ENCODE measurements at regions not wholly inside any gene's neighbourhood (a gene's known extent, or its start where the extent isn't known, plus 50 kb on each side); places are given as distances from the start of the nearest gene placed in this dataset.
"Not testable (repeated sequence)": the region's sequence is repeated elsewhere in the genome, so short reads cannot be mapped to it uniquely, and the experiment has no call there.

GRCh38 chr10:80697926-80698325 is 160.2 kb downstream of the SH2D4B start:
- no peak for FAIRE-seq

DNA sequence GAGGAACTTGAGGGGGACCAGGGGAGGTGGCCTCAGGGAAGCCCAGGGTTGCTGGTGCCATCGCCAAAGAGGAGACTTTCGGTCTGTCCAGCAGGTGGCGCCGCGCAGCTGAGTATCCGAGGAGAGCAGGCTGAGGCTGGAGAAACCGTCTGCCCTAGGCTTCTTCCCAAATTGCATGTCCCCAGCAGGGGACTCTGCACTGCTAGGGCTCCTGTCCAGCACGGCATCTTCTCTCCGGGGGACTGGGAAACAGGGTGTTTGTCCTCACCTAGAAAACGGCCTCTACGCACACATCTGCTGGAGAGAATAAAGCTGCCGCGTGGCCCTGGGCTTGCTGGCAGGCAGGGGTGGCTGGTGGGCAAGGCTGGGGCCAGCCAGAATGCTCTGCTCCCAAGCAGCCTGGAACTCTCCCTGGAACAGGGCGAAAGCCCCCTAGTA is 161.9 kb downstream of the SH2D4B start:
- FAIRE-seq, result no peak

DNA sequence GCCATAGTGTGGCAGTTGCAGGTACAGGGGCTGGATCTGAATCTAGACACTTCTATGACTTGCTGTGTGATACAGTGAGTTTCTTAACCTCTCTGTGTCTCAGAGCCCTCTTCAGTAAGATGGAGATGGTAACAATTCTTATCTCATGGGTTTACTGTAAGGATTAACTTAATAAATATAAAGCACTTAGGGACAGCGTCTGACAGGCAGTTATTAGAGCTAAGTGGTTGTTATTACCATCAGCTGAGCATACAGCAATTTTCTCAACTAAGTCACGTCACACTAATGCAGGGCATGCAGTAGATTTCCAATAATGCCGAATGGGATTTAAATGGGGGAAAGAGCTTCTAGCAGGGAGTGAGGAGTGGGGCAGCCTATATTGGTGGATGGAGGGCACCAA is 162.6 kb downstream of the SH2D4B start:
- FAIRE-seq, result no peak

- FAIRE-seq, result no peak
These were observed 163.2 kb downstream of the SH2D4B start for GRCh38 chr10:80700760-80701444.

GRCh38 chr10:80701706-80702105 is 164.0 kb downstream of the SH2D4B start:
- no peak for FAIRE-seq

DNA sequence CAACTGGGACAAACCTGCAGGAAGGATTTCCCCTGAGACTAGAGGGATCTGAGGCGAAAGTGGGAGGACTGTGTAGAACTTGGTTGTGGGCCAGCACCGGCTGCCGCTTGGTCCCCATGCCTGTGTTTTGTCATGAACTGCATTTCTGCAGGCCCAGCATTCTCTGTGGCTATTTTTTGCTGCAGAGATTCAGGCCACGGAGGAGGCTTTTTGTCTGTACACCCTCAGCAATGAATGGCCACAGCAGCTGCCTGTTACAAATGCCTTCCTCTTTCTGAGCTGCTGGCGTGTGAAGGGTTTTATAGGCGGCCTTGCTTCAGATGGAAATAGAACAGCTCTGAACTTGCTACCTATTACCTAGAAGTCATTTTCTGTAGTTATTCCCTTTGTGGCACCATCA is 164.4 kb downstream of the SH2D4B start:
- no peak for FAIRE-seq

GRCh38 chr10:80705899-80706298 is 168.2 kb downstream of the SH2D4B start:
- FAIRE-seq, result no peak

GRCh38 chr10:80708185-80708584 is 170.5 kb downstream of the SH2D4B start:
- FAIRE-seq, result no peak

DNA sequence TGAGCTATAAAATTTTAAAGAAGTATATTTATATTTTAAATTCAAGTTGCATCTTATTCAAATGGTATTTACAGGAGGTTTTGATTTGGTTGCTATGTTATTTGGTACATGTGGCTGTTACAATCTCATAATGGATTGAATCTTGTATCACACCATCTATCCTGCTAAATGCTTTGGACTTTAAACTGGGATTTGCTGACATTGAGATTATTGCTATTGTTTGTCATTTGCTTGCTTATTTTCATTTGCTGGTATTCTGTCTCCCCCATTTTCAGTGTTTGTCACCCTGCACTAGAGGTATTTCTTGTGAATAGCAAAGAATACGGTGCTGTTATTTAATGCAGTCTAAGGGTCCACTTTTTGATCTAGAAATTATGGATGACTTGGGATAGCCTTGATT is 171.1 kb downstream of the SH2D4B start:
- FAIRE-seq, result no peak

GRCh38 chr10:80709866-80710265 is 172.2 kb downstream of the SH2D4B start:
- FAIRE-seq, result no peak

DNA sequence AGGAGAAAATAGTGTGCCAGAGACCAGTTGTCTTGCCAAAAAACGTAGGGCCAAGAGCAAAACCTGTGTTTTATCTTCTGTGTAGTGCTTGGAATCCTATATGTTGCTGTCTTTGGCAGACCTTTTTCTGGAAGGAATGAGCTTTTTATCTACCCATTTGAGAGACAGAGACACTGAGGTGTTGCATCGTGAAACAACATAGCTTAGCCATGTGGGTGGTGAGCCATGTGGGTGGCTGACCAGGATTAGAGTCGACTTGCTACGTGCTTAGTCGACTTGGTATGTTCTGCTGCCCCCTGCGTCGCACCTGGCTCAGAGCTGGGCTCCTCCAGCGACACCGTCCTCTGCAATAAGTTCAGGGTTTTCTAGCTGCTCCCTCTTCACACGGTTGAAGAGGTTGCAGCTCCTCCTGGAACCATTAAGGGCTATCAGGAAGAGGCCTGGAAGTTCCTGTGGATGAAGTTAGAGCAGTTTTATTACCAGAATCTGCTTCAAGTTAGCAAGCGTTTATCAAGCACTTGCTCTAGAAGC is 175.8 kb downstream of the SH2D4B start:
- no peak for FAIRE-seq

GRCh38 chr10:80714566-80714965 is 176.9 kb downstream of the SH2D4B start:
- FAIRE-seq, result no peak

DNA sequence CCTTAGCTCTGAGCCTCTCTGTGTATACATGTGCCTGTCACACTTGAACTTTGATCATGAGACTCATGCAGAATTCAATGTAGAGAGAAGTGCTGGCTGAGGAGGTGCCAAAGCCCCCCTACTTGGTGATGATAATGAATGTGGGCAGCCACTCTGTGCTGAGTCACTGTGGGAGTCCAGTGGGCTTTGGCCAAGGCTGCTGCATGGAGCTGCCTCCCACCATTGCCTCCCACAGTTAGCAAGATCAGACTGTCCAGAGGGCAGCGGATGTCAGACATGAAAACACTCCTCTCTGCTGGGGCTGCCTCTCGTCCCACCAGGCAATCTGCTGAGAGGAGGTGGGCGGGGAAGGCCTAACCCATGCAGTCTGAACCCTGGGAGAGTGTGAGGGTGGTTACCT is 180.3 kb downstream of the SH2D4B start:
- no peak for FAIRE-seq

DNA sequence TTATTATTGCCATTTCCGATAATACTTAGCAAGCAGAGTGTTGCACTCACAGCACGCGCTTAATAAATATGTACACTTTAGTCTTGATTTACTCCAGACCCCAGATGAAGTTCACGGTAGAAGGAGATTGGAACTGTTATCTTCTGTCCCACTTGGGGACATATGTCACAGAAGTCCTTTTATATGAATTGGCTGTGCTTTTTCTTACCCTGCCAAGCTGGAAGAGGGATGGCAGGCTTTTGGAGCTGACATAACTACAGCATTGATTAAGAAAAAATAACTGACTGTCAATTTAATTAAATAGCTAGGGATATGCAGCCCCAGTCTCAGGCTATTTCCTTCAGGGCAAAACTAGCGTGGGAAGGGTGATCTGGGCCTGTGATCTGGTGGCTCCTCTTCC is 182.2 kb downstream of the SH2D4B start:
- FAIRE-seq, result no peak

DNA sequence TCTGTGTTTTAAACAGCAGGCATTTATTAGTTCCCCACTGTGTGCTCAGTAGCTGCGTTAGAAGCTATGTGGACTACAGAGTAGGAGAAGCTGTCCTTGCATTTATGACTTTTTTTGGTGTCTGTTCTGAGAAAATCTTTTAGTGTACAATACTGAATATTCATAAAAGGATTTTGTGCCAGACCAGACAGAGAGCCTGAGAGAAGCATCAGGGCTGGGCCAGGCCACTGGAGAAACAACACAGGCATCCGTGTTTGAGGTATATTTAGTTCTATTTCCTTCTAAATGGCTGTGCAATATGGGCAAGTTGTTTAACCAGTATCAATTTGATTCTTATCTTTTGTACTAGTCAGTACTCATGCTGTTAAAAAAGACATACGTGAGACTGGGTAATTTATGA is 182.8 kb downstream of the SH2D4B start:
- FAIRE-seq, result no peak

DNA sequence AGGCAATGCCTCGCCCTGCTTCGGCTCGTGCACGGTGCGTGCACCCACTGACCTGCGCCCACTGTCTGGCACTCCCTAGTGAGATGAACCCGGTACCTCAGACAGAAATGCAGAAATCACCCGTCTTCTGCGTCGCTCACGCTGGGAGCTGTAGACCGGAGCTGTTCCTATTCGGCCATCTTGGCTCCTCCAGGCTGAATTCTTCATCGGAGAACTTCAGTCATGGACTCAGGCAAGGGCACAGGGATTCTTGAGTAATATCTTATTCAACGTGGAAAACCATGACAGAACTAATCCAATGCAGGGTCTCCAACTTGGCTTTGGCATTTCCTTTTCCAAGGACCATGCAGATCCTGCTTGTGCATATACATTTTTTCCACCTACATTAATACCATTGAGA is 190.7 kb downstream of the SH2D4B start:
- FAIRE-seq, result not testable (repeated sequence)

- no peak for FAIRE-seq
These were observed 192.2 kb downstream of the SH2D4B start for GRCh38 chr10:80729896-80730295.

DNA sequence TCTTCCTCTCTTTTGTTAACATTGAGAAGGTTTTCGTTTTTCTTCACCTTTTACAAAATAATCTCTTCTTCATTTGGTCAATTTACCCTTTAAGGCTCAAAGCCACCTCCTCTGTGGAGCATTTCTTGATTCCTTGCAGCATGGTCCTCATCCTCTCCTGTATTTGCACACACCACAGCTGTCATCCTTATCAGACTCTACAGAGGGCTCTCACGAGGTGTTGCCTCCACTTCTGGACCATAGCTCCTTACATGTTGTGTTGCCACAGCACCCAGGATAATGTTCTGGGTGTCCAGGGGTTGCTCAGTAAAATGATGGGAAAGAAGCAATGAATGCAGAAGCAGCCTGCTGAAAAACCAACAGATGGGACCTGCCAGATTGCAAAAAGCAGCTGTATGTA is 192.8 kb downstream of the SH2D4B start:
- no peak for FAIRE-seq

DNA sequence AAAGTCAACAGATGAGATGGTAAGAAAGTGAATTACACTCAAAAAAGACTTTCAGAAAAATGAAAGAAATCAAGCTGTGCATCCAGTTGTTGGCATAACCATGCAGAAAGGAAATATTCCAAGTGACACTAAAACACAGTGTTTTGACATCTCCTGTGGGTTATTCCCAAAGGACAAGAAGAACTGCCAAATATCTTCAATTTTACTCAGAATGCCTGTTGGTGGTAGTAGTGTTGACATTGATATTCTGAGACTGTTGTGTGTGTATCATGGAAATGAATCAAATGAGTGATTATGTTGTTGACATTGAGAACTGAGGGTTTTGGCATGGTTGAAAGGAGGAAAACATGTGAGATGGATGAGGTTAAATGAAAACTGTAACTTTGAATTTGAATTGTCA is 196.9 kb downstream of the SH2D4B start:
- no peak for FAIRE-seq

GRCh38 chr10:80737209-80737608 is 199.5 kb downstream of the SH2D4B start:
- no peak for FAIRE-seq

- no peak for FAIRE-seq
These were observed 201.6 kb downstream of the SH2D4B start for GRCh38 chr10:80739328-80739727.

- FAIRE-seq, result no peak
These were observed 202.4 kb downstream of the SH2D4B start for GRCh38 chr10:80739963-80740715.

DNA sequence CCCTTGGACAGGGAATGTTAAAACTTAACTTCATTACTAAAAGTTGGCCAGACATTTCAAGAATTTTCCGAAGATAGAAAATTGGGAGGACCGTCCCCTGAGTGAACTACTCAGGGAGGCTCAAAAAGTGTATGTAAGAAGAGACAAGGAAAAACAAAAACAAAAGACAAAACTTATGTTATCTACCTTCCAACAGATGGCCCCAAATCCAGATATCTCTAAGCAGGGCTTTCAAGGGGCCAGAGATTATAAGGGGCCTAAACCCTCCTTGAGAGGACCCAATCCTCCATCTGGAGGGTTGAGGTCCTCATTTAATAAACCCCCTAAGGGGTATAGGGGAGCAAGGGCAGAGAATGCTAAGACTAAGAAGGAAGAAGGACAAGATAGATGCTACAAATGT is 203.6 kb downstream of the SH2D4B start:
- no peak for FAIRE-seq

GRCh38 chr10:80750268-80750667 is 212.6 kb downstream of the SH2D4B start:
- no peak for FAIRE-seq

Measured in islet of Langerhans (tissue), 1 donor.